Esophagus squamous epithelium (tissue), 5 donors: ENCODE measurements at regions not wholly inside any gene's neighbourhood (a gene's known extent, or its start where the extent isn't known, plus 50 kb on each side); places are given as distances from the start of the nearest gene placed in this dataset.

ENCODE experiments used
- DNase-seq: peaks from one replicate; lab custom pipeline; 2025; lab: John Stamatoyannopoulos, UW
- H3K27ac ChIP-seq, 4 donors: fragments of 200-600 bp; sonication (generic); one replicate each; pipeline ENCODE4 v1.5.1; 2016 to 2019; ENCODE audit warnings: mild to moderate bottlenecking in 1 of 4
- H3K27me3 ChIP-seq, 4 donors: fragments of 200-600 bp; sonication (generic); 1 replicate in 3 of 4; 2 replicates in 1 of 4; pipeline versions ENCODE4 v1.5.1 to v1.6.0; 2017 to 2021; ENCODE audit warnings: antibody characterized with exemption in 1 of 4
- H3K36me3 ChIP-seq, 3 donors: fragments of 200-600 bp; sonication (generic); one replicate each; pipeline ENCODE4 v1.5.1; 2016 to 2019
- H3K4me1 ChIP-seq, 3 donors: fragments of 200-600 bp; sonication (generic); one replicate each; pipeline ENCODE4 v1.5.1; 2017 to 2019
- H3K4me3 ChIP-seq, 4 donors: fragments of 200-600 bp; sonication (generic); 1 replicate in 3 of 4; 2 replicates in 1 of 4; pipeline ENCODE4 v1.5.1; 2016 to 2019; ENCODE audit warnings: mild to moderate bottlenecking in 2 of 4, moderate library complexity in 1 of 4
- H3K9me3 ChIP-seq, 3 donors: fragments of 200-600 bp; sonication (generic); one replicate each; pipeline ENCODE4 v1.5.1; 2016 to 2019
- CTCF ChIP-seq, 6 experiments: fragments of 450-650 bp in 4 of 6; fragments of 200-600 bp in 2 of 6; sonication (generic) in 2 of 6; IDR thresholded peaks; one replicate each; pipeline ENCODE4 v1.5.1; 2016 to 2019; ENCODE audit warnings: antibody characterized with exemption in 6 of 6, mild to moderate bottlenecking in 4 of 6, moderate library complexity in 4 of 6
- POLR2A ChIP-seq, 4 donors: fragments of 450-650 bp; IDR thresholded peaks; one replicate each; pipeline ENCODE4 v1.6.1; 2017; ENCODE audit warnings: antibody characterized with exemption in 4 of 4, mild to moderate bottlenecking in 4 of 4, moderate library complexity in 3 of 4
- WGBS, 2 donors: methylation state at CpG; one replicate each; pipeline ENCODE4 v1.1.5; 2018; 5-methylcytosine and 5-hydroxymethylcytosine counted together
- intact Hi-C: fragments of 100-400 bp; cut with DNase I; formaldehyde crosslinking; loops from one replicate; pipeline ENCODE4 v1.15.0; 2022
- donor health status: DM: yes; HTN: yes; CAD: no.

- H3K4me3 ChIP-seq = no peak overlapping the region
- TF ChIP-seq POLR2A (IDR thresholded peaks at IDR 0.05) (no peak), CTCF (IDR thresholded peaks at IDR 0.05) (no peak)
- H3K27me3 ChIP-seq = peaks cover 0 to 28% (median 0%) of the 10 kb centered on the region in 4 donors
- peaks cover 0 to 6% (median 0%) of the 10 kb centered on the region in 3 donors for H3K9me3 ChIP-seq
- no peaks in the 10 kb centered on the region for H3K4me1 ChIP-seq
- 71 to 75% methylated on average over 15 to 23 of the region's 31 CpGs for WGBS, 2 donors
- intact Hi-C loops = no loop called here
- no peaks in the 10 kb centered on the region for H3K36me3 ChIP-seq
- no peak for DNase-seq
- H3K27ac ChIP-seq = no peak overlapping the region
Observed at GRCh38 chr6:167720456-167721285, 106.0 kb upstream of the AFDN start.

- 83 to 92% methylated on average over 7 to 10 of the region's 10 CpGs for WGBS, 2 donors
- no peak overlapping the region for H3K27ac ChIP-seq
- peaks cover 0 to 6% (median 0%) of the 10 kb centered on the region in 3 donors for H3K9me3 ChIP-seq
- no peak for DNase-seq
- no peaks in the 10 kb centered on the region for H3K36me3 ChIP-seq
- no peaks in the 10 kb centered on the region for H3K4me1 ChIP-seq
- peaks cover 0 to 32% (median 0%) of the 10 kb centered on the region in 4 donors for H3K27me3 ChIP-seq
- intact Hi-C loops = no loop called here
- no peak for TF ChIP-seq CTCF (IDR thresholded peaks at IDR 0.05)
- no peak for TF ChIP-seq POLR2A (IDR thresholded peaks at IDR 0.05)
- H3K4me3 ChIP-seq = no peak overlapping the region
Observed at GRCh38 chr6:167721291-167721690, 105.4 kb upstream of the AFDN start.

GRCh38 chr6:167722634-167723309 lies 103.9 kb upstream of the AFDN start:
- no peak for DNase-seq
- Histone ChIP-seq H3K27ac (no peak overlapping the region), H3K9me3 (peaks cover 0 to 6% (median 0%) of the 10 kb centered on the region in 3 donors), H3K4me3 (no peak overlapping the region), H3K4me1 (no peaks in the 10 kb centered on the region), H3K36me3 (no peaks in the 10 kb centered on the region), H3K27me3 (peaks cover 0 to 32% (median 0%) of the 10 kb centered on the region in 4 donors)
- intact Hi-C loops = no loop called here
- WGBS, 2 donors = 69 to 74% methylated on average over 12 to 14 of the region's 21 CpGs
- TF ChIP-seq CTCF (IDR thresholded peaks at IDR 0.05) (no peak), POLR2A (IDR thresholded peaks at IDR 0.05) (no peak)

- intact Hi-C loops = no loop called here
- 90 to 93% methylated on average over 8 of the region's 8 CpGs for whole genome bisulfite sequencing, 2 donors
- TF ChIP-seq CTCF (IDR thresholded peaks at IDR 0.05) (no peak), POLR2A (IDR thresholded peaks at IDR 0.05) (no peak)
- no peak for DNase-seq
- no peak overlapping the region for H3K4me3 ChIP-seq
- H3K36me3 ChIP-seq = no peaks in the 10 kb centered on the region
- H3K4me1 ChIP-seq = no peaks in the 10 kb centered on the region
- peaks cover 0 to 22% (median 0%) of the 10 kb centered on the region in 4 donors for H3K27me3 ChIP-seq
- no peak overlapping the region for H3K27ac ChIP-seq
- H3K9me3 ChIP-seq = peaks cover 0 to 6% (median 0%) of the 10 kb centered on the region in 3 donors
Observed at GRCh38 chr6:167726043-167726621, 100.6 kb upstream of the AFDN start.
